ENCODE measurements at regions not wholly inside any gene's neighbourhood (a gene's known extent, or its start where the extent isn't known, plus 50 kb on each side); places are given as distances from the start of the nearest gene placed in this dataset.

DNA sequence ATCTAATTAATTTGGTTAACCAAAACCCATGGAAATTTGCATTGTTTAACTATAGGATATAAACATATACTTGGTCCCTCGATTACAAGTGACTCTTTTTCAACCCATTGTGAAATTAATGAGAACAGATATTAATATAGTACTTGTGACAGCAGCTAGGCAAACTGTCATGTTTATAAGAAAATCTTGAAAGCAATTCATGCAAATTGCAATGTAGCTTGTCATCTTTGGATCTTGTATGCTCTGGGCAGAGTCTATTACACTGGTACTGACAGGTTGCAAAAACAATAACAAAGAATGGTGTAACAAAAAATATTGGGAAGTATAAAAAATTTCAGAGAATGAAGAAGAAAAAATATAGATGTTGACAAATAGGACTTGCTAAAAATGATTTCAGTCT is 941.0 kb downstream of the DNAH5 start:
- H3K27ac ChIP-seq = no peak overlapping the region
- no peaks in the 10 kb centered on the region for H3K9me3 ChIP-seq
- intact Hi-C loops (cut with DNase I) = no loop called here
- WGBS, 3 donors = 49 to 61% (median 50%) methylated on average over 1 of the region's 1 CpG
- H3K36me3 ChIP-seq = no peaks in the 10 kb centered on the region
- no peaks in the 10 kb centered on the region for H3K4me1 ChIP-seq (ENCODE audit: insufficient read depth)
- no peak for DNase-seq
- no peak for TF ChIP-seq POLR2A (IDR thresholded peaks at IDR 0.05)
- TF ChIP-seq, protein P1, sequence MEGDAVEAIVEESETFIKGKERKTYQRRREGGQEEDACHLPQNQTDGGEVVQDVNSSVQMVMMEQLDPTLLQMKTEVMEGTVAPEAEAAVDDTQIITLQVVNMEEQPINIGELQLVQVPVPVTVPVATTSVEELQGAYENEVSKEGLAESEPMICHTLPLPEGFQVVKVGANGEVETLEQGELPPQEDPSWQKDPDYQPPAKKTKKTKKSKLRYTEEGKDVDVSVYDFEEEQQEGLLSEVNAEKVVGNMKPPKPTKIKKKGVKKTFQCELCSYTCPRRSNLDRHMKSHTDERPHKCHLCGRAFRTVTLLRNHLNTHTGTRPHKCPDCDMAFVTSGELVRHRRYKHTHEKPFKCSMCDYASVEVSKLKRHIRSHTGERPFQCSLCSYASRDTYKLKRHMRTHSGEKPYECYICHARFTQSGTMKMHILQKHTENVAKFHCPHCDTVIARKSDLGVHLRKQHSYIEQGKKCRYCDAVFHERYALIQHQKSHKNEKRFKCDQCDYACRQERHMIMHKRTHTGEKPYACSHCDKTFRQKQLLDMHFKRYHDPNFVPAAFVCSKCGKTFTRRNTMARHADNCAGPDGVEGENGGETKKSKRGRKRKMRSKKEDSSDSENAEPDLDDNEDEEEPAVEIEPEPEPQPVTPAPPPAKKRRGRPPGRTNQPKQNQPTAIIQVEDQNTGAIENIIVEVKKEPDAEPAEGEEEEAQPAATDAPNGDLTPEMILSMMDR (IDR thresholded peaks at IDR 0.05) = no peak
- TF ChIP-seq EP300 (IDR thresholded peaks at IDR 0.05) = no peak
- no peaks in the 10 kb centered on the region for H3K27me3 ChIP-seq
- no peak overlapping the region for H3K4me3 ChIP-seq

DNA sequence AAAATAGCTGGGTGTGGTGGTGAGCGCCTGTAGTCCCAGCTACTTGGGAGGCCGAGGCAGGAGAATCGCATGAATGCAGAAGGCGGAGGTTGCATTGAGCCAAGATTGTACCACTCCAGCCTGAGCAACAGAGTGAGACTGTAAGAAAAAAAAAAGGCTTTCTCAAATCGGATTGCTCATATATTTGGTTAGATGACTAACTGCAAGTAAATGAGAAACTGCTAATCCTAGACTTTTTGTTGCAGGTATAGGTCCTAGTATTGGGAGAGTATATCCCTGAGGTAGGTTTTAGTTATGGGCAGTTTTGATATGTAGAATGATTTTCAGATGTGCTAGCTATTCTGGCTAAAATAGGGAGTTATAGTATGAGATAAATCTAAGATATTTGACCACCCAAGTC is 944.8 kb downstream of the DNAH5 start:
- TF ChIP-seq, protein P1 (IDR thresholded peaks at IDR 0.05) = no peak
- no peak for TF ChIP-seq POLR2A (IDR thresholded peaks at IDR 0.05)
- TF ChIP-seq EP300 (IDR thresholded peaks at IDR 0.05) = no peak
- no peak for DNase-seq
- WGBS, 3 donors = 87 to 92% (median 91%) methylated on average over 5 of the region's 5 CpGs

DNA sequence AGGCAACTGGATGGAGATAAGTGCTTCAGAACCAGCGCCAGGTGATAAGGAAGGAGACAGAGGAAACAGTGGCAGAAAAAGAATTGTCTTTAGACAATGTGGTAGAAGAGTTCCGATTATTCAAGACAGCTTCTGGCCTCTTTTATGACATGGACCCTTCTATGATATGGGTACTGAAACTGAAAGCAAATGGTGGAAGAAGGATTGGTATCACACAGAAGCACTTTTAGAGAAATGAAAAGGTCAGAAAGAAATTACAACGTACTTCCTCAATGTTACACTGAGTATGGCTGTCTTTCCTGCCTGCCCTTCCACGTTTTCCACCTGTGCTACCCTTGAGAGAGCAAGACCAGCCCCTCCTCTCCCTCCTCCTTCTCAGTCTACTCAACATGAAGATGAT is 959.3 kb downstream of the DNAH5 start:
- no peak for DNase-seq
- Histone ChIP-seq H3K36me3 (no peaks in the 10 kb centered on the region), H3K4me3 (no peak overlapping the region), H3K27me3 (no peaks in the 10 kb centered on the region), H3K9me3 (no peaks in the 10 kb centered on the region), H3K4me1 (ENCODE audit: insufficient read depth) (no peaks in the 10 kb centered on the region), H3K27ac (no peak overlapping the region)
- TF ChIP-seq POLR2A (IDR thresholded peaks at IDR 0.05) = no peak
- no peak for TF ChIP-seq EP300 (IDR thresholded peaks at IDR 0.05)
- TF ChIP-seq, protein P1 (IDR thresholded peaks at IDR 0.05) = no peak
- intact Hi-C loops (cut with DNase I) = no loop called here
- 68 to 76% (median 73%) methylated on average over 4 of the region's 4 CpGs for WGBS, 3 donors

More for the DNA sequence above, 944.8 kb downstream of the DNAH5 start:
- no peak overlapping the region for H3K27ac ChIP-seq
- H3K4me1 ChIP-seq (ENCODE audit: insufficient read depth) = no peaks in the 10 kb centered on the region
- H3K4me3 ChIP-seq = no peak overlapping the region
- no peaks in the 10 kb centered on the region for H3K9me3 ChIP-seq
- intact Hi-C loops (cut with DNase I) = no loop called here
- H3K27me3 ChIP-seq = no peaks in the 10 kb centered on the region
- H3K36me3 ChIP-seq = no peaks in the 10 kb centered on the region

DNA sequence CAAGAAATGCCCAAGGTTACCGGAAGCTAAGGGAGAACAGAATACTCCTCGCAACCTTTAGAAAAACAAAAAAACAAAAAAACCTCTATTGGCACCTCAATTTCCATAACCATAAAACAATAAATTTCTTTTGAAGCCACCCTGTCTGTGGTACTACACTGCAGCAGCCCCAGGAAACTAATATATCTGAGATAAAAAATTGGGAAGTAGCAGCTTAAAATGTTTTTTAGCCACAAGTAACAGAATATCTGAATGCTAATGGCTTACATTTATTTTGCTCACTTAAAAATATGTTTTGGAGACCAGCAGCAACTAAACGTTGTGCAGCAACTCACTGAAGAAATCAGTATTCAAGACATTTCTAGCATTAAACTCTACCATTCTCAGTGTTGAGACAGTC is 969.6 kb downstream of the DNAH5 start:
- intact Hi-C loops (cut with DNase I) = no loop called here
- Histone ChIP-seq H3K27ac (no peak overlapping the region), H3K27me3 (no peaks in the 10 kb centered on the region), H3K4me1 (ENCODE audit: insufficient read depth) (no peaks in the 10 kb centered on the region), H3K4me3 (no peak overlapping the region), H3K9me3 (no peaks in the 10 kb centered on the region), H3K36me3 (no peaks in the 10 kb centered on the region)
- 56 to 74% (median 70%) methylated on average over 3 of the region's 3 CpGs for WGBS, 3 donors
- no peak for TF ChIP-seq POLR2A (IDR thresholded peaks at IDR 0.05)
- TF ChIP-seq, protein P1 (IDR thresholded peaks at IDR 0.05) = no peak
- TF ChIP-seq EP300 (IDR thresholded peaks at IDR 0.05) = no peak
- no peak for DNase-seq

DNA sequence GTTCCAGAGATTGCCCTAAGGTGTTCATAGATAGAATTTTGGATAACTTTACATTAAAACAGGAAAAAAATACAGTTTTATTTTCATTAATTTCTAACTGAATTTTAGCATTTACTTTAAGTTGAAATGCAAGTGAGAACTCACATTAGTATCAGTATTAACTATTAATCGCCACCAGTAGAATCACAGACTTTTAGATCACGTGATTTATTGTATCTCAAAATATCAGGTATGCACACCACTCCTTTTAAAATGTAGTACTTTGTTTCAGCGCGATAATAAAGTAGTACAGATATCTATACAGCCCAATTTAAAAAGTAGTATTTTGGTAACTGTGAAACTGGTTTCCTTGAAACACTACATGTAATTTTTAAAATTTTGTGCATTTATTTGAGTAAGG is 978.7 kb downstream of the DNAH5 start:
- Histone ChIP-seq H3K36me3 (no peaks in the 10 kb centered on the region), H3K4me1 (ENCODE audit: insufficient read depth) (no peaks in the 10 kb centered on the region), H3K4me3 (no peak overlapping the region), H3K27me3 (no peaks in the 10 kb centered on the region), H3K27ac (no peak overlapping the region), H3K9me3 (no peaks in the 10 kb centered on the region)
- WGBS, 3 donors = 82 to 90% (median 83%) methylated on average over 4 of the region's 4 CpGs
- no peak for DNase-seq
- no peak for TF ChIP-seq EP300 (IDR thresholded peaks at IDR 0.05)
- TF ChIP-seq, protein P1 (IDR thresholded peaks at IDR 0.05) = no peak
- intact Hi-C loops (cut with DNase I) = no loop called here
